Aorta (tissue), 5 donors: ENCODE measurements at regions not wholly inside any gene's neighbourhood (a gene's known extent, or its start where the extent isn't known, plus 50 kb on each side); places are given as distances from the start of the nearest gene placed in this dataset.

Source experiments
- ATAC-seq: fragments of 200-7000 bp; cut with Tn5 transposase; one replicate; pipeline ENCODE4 v1.9.1; 2022; ENCODE audit warnings: moderate library complexity; ENCODE audit not compliant: low FRiP score
- DNase-seq, 2 donors: peaks; one replicate each; pipeline ENCODE4 v3.0.0-alpha.2; 2020
- H3K27ac ChIP-seq, 2 donors: one replicate each; pipeline ENCODE4 v1.5.1; 2013; ENCODE audit warnings: low read length in 2 of 2, mild to moderate bottlenecking in 2 of 2, moderate library complexity in 2 of 2, control low read depth in 1 of 2, inconsistent platforms in 1 of 2, low read depth in 1 of 2
- H3K27me3 ChIP-seq, 2 donors: one replicate each; pipeline ENCODE4 v1.6.1; 2013; ENCODE audit warnings: control low read depth in 1 of 2, low read length in 1 of 2, mild to moderate bottlenecking in 1 of 2, moderate library complexity in 1 of 2; ENCODE audit not compliant: insufficient read depth in 2 of 2, control insufficient read depth in 1 of 2
- H3K36me3 ChIP-seq, 2 donors: one replicate each; pipeline ENCODE4 v1.6.1; 2013; ENCODE audit warnings: control low read depth in 1 of 2, low read length in 1 of 2, mild to moderate bottlenecking in 1 of 2; ENCODE audit not compliant: insufficient read depth in 2 of 2, control insufficient read depth in 1 of 2
- H3K4me1 ChIP-seq, 2 donors: one replicate each; pipeline ENCODE4 v1.6.1; 2013; ENCODE audit warnings: low read length in 2 of 2, control low read depth in 1 of 2, mild to moderate bottlenecking in 1 of 2, moderate library complexity in 1 of 2; ENCODE audit not compliant: insufficient read depth in 2 of 2, control insufficient read depth in 1 of 2
- H3K4me3 ChIP-seq, 2 donors: one replicate each; pipeline ENCODE4 v1.5.1; 2013; ENCODE audit warnings: low read length in 2 of 2, control low read depth in 1 of 2, mild to moderate bottlenecking in 1 of 2
- H3K9me3 ChIP-seq: one replicate; pipeline ENCODE4 v1.6.1; 2013; ENCODE audit warnings: mild to moderate bottlenecking, low read length; ENCODE audit not compliant: control insufficient read depth
- WGBS, 2 donors: extraction: QIAGEN DNeasy Blood & Tissue Kit; methylation state at CpG; one replicate each; pipeline ENCODE4 v1.1.7; 2013; 5-methylcytosine and 5-hydroxymethylcytosine counted together
- intact Hi-C, 2 donors: fragments of 100-400 bp; cut with DNase I; formaldehyde crosslinking; loops; one replicate each; pipeline versions ENCODE4 v1.14.2 to v1.15.0; 2022
- donor health status: healthy with polysubstance abuse.
- donor health status: Bipolar disorder and iron deficiency.
- donor health status: DM: no; HTN: no; CAD: no.
- donor health status: DM: no; HTN: no; CAD: no.
- donor health status: DM: yes; HTN: yes; CAD: no.

GRCh38 chr15:37819191-37819590 is 115.2 kb upstream of the TMCO5A start:
- ATAC-seq (no peak), DNase-seq (no peak)
- H3K27me3 ChIP-seq = no peaks in the 10 kb centered on the region
- H3K4me1 ChIP-seq = no peaks in the 10 kb centered on the region
- no peak overlapping the region for H3K4me3 ChIP-seq
- intact Hi-C loops = no loop called here
- 77 to 85% methylated on average over 1 of the region's 1 CpG for WGBS, 2 donors
- H3K27ac ChIP-seq = no peak overlapping the region
- H3K36me3 ChIP-seq = no peaks in the 10 kb centered on the region
- no peaks in the 10 kb centered on the region for H3K9me3 ChIP-seq

GRCh38 chr15:37820380-37821128 is 113.9 kb upstream of the TMCO5A start:
- H3K4me1 ChIP-seq = no peaks in the 10 kb centered on the region
- ATAC-seq = no peak
- no peak overlapping the region for H3K4me3 ChIP-seq
- H3K9me3 ChIP-seq = no peaks in the 10 kb centered on the region
- 87 to 89% methylated on average over 10 of the region's 10 CpGs for WGBS, 2 donors
- intact Hi-C loops = no loop called here
- no peaks in the 10 kb centered on the region for H3K36me3 ChIP-seq
- H3K27me3 ChIP-seq = no peaks in the 10 kb centered on the region
- no peak for DNase-seq
- H3K27ac ChIP-seq = no peak overlapping the region

GRCh38 chr15:37823601-37824275 is 110.7 kb upstream of the TMCO5A start:
- Histone ChIP-seq H3K36me3 (no peaks in the 10 kb centered on the region), H3K27me3 (no peaks in the 10 kb centered on the region), H3K4me1 (no peaks in the 10 kb centered on the region), H3K27ac (no peak overlapping the region), H3K9me3 (no peaks in the 10 kb centered on the region), H3K4me3 (no peak overlapping the region)
- intact Hi-C loops = no loop called here
- DNase-seq (no peak), ATAC-seq (no peak)
- 86 to 88% methylated on average over 10 of the region's 10 CpGs for WGBS, 2 donors

- Histone ChIP-seq H3K4me1 (no peaks in the 10 kb centered on the region), H3K27ac (no peak overlapping the region), H3K4me3 (no peak overlapping the region), H3K36me3 (no peaks in the 10 kb centered on the region), H3K9me3 (no peaks in the 10 kb centered on the region), H3K27me3 (no peaks in the 10 kb centered on the region)
- peak; percentile 11 for ATAC-seq
- intact Hi-C loops = no loop called here
- DNase-seq = no peak
- WGBS, 2 donors = 63 to 68% methylated on average over 6 of the region's 6 CpGs
Observed at GRCh38 chr15:37824717-37825382, 109.6 kb upstream of the TMCO5A start.

GRCh38 chr15:37837276-37837675 is 97.2 kb upstream of the TMCO5A start:
- H3K4me1 ChIP-seq = no peaks in the 10 kb centered on the region
- no peaks in the 10 kb centered on the region for H3K36me3 ChIP-seq
- no peak overlapping the region for H3K4me3 ChIP-seq
- H3K27me3 ChIP-seq = no peaks in the 10 kb centered on the region
- ATAC-seq (no peak), DNase-seq (no peak)
- 11 to 20% methylated on average over 3 of the region's 3 CpGs for WGBS, 2 donors
- intact Hi-C loops = no loop called here
- no peak overlapping the region for H3K27ac ChIP-seq
- H3K9me3 ChIP-seq = peaks cover 2% of the 10 kb centered on the region

- intact Hi-C loops = no loop called here
- Histone ChIP-seq H3K27ac (no peak overlapping the region), H3K36me3 (no peaks in the 10 kb centered on the region), H3K4me3 (no peak overlapping the region), H3K4me1 (no peaks in the 10 kb centered on the region), H3K9me3 (no peaks in the 10 kb centered on the region), H3K27me3 (no peaks in the 10 kb centered on the region)
- ATAC-seq = no peak
- no peak for DNase-seq
- WGBS, 2 donors = 87 to 88% methylated on average over 3 of the region's 3 CpGs
Observed at GRCh38 chr15:37847776-37848175, 86.7 kb upstream of the TMCO5A start.

- no peak for DNase-seq
- Histone ChIP-seq H3K27ac (no peak overlapping the region), H3K9me3 (no peaks in the 10 kb centered on the region), H3K36me3 (no peaks in the 10 kb centered on the region), H3K4me3 (no peak overlapping the region), H3K4me1 (no peaks in the 10 kb centered on the region), H3K27me3 (no peaks in the 10 kb centered on the region)
- intact Hi-C loops = no loop called here
- WGBS, 2 donors = 73 to 76% methylated on average over 5 of the region's 5 CpGs
- no peak for ATAC-seq
Observed at GRCh38 chr15:37856109-37856508, 78.3 kb upstream of the TMCO5A start.

- no peak for ATAC-seq
- WGBS, 2 donors = 95 to 100% methylated on average over 2 of the region's 2 CpGs
- intact Hi-C loops = no loop called here
Observed at GRCh38 chr15:37860896-37861295, 73.5 kb upstream of the TMCO5A start.

GRCh38 chr15:37865687-37866086 is 68.8 kb upstream of the TMCO5A start:
- intact Hi-C loops = no loop called here
- H3K27me3 ChIP-seq = no peaks in the 10 kb centered on the region
- H3K4me3 ChIP-seq = no peak overlapping the region
- no peak overlapping the region for H3K27ac ChIP-seq
- H3K9me3 ChIP-seq = no peaks in the 10 kb centered on the region
- no peaks in the 10 kb centered on the region for H3K36me3 ChIP-seq
- 90 to 93% methylated on average over 1 of the region's 1 CpG for WGBS, 2 donors
- ATAC-seq (no peak), DNase-seq (no peak)
- H3K4me1 ChIP-seq = no peaks in the 10 kb centered on the region

More at GRCh38 chr15:37860896-37861295, 73.5 kb upstream of the TMCO5A start:
- Histone ChIP-seq H3K4me3 (no peak overlapping the region), H3K27ac (no peak overlapping the region), H3K9me3 (no peaks in the 10 kb centered on the region), H3K36me3 (no peaks in the 10 kb centered on the region), H3K27me3 (no peaks in the 10 kb centered on the region), H3K4me1 (no peaks in the 10 kb centered on the region)
- no peak for DNase-seq
